H1 (cell line): ENCODE measurements at regions not wholly inside any gene's neighbourhood (a gene's known extent, or its start where the extent isn't known, plus 50 kb on each side); places are given as distances from the start of the nearest gene placed in this dataset.

Experiments used
- BCL11A ChIP-seq, 2 experiments: IDR thresholded peaks; one replicate each; pipeline ENCODE4 v1.6.1; 2011; ENCODE audit warnings: low read depth in 2 of 2, low read length in 2 of 2, mild to moderate bottlenecking in 2 of 2
- KDM1A ChIP-seq: fragments of 200-600, 300-600 bp; sonication (generic); IDR thresholded peaks from 2 replicates; pipeline ENCODE4 v1.7.1; 2016; ENCODE audit warnings: mild to moderate bottlenecking, low read length, borderline replicate concordance
- KDM5A ChIP-seq: fragments of 200-600 bp; IDR thresholded peaks from 2 replicates; pipeline ENCODE4 v1.7.1; 2012; ENCODE audit warnings: mild to moderate bottlenecking, low read length, inconsistent platforms, mixed read lengths
- NANOG ChIP-seq: IDR thresholded peaks from 2 replicates; pipeline ENCODE4 v1.6.1; 2011; ENCODE audit warnings: low read length, low read depth, mild to moderate bottlenecking, inconsistent platforms; ENCODE audit not compliant: insufficient read depth, poor library complexity, severe bottlenecking
- TAF7 ChIP-seq: optimal IDR thresholded peaks from 2 replicates; pipeline ENCODE3; 2011; ENCODE audit warnings: low read depth, mild to moderate bottlenecking, inconsistent platforms, low read length, moderate library complexity, borderline replicate concordance
- TEAD4 ChIP-seq: IDR thresholded peaks from 2 replicates; pipeline ENCODE4 v1.6.1; 2012; ENCODE audit warnings: low read depth, low read length, inconsistent platforms, mixed read lengths
- TF ChIP-seq, protein P1 (sequence below): fragments of 300-600 bp; sonication (generic); IDR thresholded peaks from 2 replicates; pipeline ENCODE4 v1.7.1; 2012; ENCODE audit warnings: low read length, moderate library complexity, mild to moderate bottlenecking, inconsistent platforms; ENCODE audit not compliant: insufficient replicate concordance

DNA sequence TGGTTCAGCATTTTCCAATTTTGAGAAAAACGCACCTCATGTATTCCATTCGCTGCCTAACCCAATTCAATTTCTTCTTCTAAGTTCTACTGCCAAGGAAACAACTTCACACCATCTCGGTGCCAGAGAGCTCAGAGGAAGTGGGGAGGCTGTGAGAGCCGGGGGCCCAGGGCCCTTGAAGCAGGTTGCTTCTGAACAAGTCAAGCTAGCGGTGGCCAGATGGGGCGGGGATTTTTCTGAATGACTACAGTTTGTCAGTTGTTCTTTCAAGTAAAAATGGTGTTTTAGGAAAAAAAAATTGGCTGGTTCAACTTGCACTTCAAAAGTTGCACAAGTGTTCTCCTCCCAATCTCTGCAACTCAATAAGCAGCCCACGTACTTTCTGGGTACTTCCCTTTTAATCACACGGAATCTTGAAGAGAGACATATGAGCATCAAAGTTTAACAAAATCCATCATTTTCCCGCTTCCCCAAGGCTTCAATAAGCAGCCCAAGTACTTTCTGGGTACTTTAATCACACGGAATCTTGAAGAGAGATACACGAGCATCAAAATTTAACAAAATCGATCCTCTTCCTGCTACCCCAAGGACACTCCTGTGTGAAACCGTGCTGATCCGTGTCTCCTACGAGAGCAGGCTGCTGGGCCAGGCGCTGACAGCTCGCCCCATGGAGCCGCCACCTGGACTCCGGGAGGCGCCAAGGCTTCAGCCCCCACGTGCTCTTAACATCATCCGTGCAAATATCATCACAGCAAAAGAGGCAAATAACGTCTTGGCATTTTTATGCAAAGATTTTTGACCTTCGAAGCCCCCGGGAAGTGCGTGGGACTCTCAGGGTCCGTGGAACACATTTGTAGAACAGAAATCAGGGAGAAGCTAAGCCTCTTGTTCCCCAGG, 186.7 kb upstream of the PDE10A start (continued):
- TF ChIP-seq, protein P1, sequence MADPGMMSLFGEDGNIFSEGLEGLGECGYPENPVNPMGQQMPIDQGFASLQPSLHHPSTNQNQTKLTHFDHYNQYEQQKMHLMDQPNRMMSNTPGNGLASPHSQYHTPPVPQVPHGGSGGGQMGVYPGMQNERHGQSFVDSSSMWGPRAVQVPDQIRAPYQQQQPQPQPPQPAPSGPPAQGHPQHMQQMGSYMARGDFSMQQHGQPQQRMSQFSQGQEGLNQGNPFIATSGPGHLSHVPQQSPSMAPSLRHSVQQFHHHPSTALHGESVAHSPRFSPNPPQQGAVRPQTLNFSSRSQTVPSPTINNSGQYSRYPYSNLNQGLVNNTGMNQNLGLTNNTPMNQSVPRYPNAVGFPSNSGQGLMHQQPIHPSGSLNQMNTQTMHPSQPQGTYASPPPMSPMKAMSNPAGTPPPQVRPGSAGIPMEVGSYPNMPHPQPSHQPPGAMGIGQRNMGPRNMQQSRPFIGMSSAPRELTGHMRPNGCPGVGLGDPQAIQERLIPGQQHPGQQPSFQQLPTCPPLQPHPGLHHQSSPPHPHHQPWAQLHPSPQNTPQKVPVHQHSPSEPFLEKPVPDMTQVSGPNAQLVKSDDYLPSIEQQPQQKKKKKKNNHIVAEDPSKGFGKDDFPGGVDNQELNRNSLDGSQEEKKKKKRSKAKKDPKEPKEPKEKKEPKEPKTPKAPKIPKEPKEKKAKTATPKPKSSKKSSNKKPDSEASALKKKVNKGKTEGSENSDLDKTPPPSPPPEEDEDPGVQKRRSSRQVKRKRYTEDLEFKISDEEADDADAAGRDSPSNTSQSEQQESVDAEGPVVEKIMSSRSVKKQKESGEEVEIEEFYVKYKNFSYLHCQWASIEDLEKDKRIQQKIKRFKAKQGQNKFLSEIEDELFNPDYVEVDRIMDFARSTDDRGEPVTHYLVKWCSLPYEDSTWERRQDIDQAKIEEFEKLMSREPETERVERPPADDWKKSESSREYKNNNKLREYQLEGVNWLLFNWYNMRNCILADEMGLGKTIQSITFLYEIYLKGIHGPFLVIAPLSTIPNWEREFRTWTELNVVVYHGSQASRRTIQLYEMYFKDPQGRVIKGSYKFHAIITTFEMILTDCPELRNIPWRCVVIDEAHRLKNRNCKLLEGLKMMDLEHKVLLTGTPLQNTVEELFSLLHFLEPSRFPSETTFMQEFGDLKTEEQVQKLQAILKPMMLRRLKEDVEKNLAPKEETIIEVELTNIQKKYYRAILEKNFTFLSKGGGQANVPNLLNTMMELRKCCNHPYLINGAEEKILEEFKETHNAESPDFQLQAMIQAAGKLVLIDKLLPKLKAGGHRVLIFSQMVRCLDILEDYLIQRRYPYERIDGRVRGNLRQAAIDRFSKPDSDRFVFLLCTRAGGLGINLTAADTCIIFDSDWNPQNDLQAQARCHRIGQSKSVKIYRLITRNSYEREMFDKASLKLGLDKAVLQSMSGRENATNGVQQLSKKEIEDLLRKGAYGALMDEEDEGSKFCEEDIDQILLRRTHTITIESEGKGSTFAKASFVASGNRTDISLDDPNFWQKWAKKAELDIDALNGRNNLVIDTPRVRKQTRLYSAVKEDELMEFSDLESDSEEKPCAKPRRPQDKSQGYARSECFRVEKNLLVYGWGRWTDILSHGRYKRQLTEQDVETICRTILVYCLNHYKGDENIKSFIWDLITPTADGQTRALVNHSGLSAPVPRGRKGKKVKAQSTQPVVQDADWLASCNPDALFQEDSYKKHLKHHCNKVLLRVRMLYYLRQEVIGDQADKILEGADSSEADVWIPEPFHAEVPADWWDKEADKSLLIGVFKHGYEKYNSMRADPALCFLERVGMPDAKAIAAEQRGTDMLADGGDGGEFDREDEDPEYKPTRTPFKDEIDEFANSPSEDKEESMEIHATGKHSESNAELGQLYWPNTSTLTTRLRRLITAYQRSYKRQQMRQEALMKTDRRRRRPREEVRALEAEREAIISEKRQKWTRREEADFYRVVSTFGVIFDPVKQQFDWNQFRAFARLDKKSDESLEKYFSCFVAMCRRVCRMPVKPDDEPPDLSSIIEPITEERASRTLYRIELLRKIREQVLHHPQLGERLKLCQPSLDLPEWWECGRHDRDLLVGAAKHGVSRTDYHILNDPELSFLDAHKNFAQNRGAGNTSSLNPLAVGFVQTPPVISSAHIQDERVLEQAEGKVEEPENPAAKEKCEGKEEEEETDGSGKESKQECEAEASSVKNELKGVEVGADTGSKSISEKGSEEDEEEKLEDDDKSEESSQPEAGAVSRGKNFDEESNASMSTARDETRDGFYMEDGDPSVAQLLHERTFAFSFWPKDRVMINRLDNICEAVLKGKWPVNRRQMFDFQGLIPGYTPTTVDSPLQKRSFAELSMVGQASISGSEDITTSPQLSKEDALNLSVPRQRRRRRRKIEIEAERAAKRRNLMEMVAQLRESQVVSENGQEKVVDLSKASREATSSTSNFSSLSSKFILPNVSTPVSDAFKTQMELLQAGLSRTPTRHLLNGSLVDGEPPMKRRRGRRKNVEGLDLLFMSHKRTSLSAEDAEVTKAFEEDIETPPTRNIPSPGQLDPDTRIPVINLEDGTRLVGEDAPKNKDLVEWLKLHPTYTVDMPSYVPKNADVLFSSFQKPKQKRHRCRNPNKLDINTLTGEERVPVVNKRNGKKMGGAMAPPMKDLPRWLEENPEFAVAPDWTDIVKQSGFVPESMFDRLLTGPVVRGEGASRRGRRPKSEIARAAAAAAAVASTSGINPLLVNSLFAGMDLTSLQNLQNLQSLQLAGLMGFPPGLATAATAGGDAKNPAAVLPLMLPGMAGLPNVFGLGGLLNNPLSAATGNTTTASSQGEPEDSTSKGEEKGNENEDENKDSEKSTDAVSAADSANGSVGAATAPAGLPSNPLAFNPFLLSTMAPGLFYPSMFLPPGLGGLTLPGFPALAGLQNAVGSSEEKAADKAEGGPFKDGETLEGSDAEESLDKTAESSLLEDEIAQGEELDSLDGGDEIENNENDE: no peak
- TF ChIP-seq TAF7 (no peak), KDM1A (no peak), TEAD4 (no peak), BCL11A (IDR thresholded peaks at IDR 0.05; ENCODE audit: low read depth in 2 of 2, low read length in 2 of 2) (no peak), KDM5A (no peak), NANOG (no peak)
- TF ChIP-seq, all 59 proteins: peak for 0
